Bronchial epithelial cell (primary cell): ENCODE measurements at regions not wholly inside any gene's neighbourhood (a gene's known extent, or its start where the extent isn't known, plus 50 kb on each side); places are given as distances from the start of the nearest gene placed in this dataset.

Experiments
- DNase-seq: peaks from one replicate; pipeline ENCODE4 v3.0.0-alpha.2; 2010; ENCODE audit warnings: low read depth
- FAIRE-seq: peaks from 2 replicates; lab custom pipeline; 2011; peaks lifted over from hg19 to GRCh38; lab: Jason Lieb, UNC
- H3K27me3 ChIP-seq: 2 replicates; pipeline ENCODE4 v1.5.1; 2011; ENCODE audit warnings: low read length; ENCODE audit not compliant: control insufficient read depth, insufficient read depth
- H3K36me3 ChIP-seq: 2 replicates; pipeline ENCODE4 v1.5.1; 2011; ENCODE audit warnings: low read length; ENCODE audit not compliant: control insufficient read depth, insufficient read depth
- H3K4me3 ChIP-seq: 2 replicates; pipeline ENCODE4 v1.5.1; 2011; ENCODE audit warnings: mild to moderate bottlenecking, low read depth, low read length, control low read depth
- CTCF ChIP-seq: IDR thresholded peaks from 2 replicates; pipeline ENCODE4 v1.5.1; 2011; ENCODE audit warnings: mild to moderate bottlenecking, moderate library complexity, low read length, control low read depth, inconsistent platforms; ENCODE audit not compliant: insufficient read depth, severe bottlenecking

GRCh38 chr3:15151166-15151565, 52.2 kb upstream of the RBSN start:
- peaks cover 2% of the 10 kb centered on the region for H3K27me3 ChIP-seq
- no peak for TF ChIP-seq CTCF
- DNase-seq (peak; percentile 56), FAIRE-seq (no peak)
- no peak overlapping the region for H3K4me3 ChIP-seq
- H3K36me3 ChIP-seq, result no peaks in the 10 kb centered on the region

GRCh38 chr3:15152184-15152583, 53.2 kb upstream of the RBSN start:
- no peak for FAIRE-seq
- Histone ChIP-seq H3K4me3 (no peak overlapping the region), H3K27me3 (peaks cover 4% of the 10 kb centered on the region), H3K36me3 (no peaks in the 10 kb centered on the region)
- peak; percentile 18 for DNase-seq
- no peak for TF ChIP-seq CTCF

GRCh38 chr3:15153103-15153502, 52.9 kb upstream of the CAPN7 start:
- H3K4me3 ChIP-seq, result no peak overlapping the region
- no peak for TF ChIP-seq CTCF
- H3K27me3 ChIP-seq, result peaks cover 5% of the 10 kb centered on the region
- no peaks in the 10 kb centered on the region for H3K36me3 ChIP-seq
- FAIRE-seq (no peak), DNase-seq (no peak)

GRCh38 chr3:15154326-15154725, 51.7 kb upstream of the CAPN7 start:
- TF ChIP-seq CTCF, result no peak
- peaks cover 5% of the 10 kb centered on the region for H3K27me3 ChIP-seq
- DNase-seq, result peak; percentile 16

GRCh38 chr3:15155840-15156360, 50.1 kb upstream of the CAPN7 start:
- no peak for TF ChIP-seq CTCF
- Histone ChIP-seq H3K4me3 (no peak overlapping the region), H3K36me3 (no peaks in the 10 kb centered on the region), H3K27me3 (peaks cover 5% of the 10 kb centered on the region)
- no peak for DNase-seq
- FAIRE-seq, result no peak

More at GRCh38 chr3:15154326-15154725, 51.7 kb upstream of the CAPN7 start:
- no peak for FAIRE-seq
- no peak overlapping the region for H3K4me3 ChIP-seq
- H3K36me3 ChIP-seq, result no peaks in the 10 kb centered on the region
